Endothelial cell of umbilical vein (primary cell): ENCODE measurements at regions not wholly inside any gene's neighbourhood (a gene's known extent, or its start where the extent isn't known, plus 50 kb on each side); places are given as distances from the start of the nearest gene placed in this dataset.

Source experiments
- BruUV-seq: library from RNA; stranded (reverse); fragments of 400-500 nt; replicated peaks from 2 replicates; lab custom pipeline; 2021; lab: Mats Ljungman, UMichigan
- CTCF ChIA-PET: fragments of 300-600, 350-600 bp; sonication (Branson Sonifier 250); formaldehyde crosslinking; loops from one replicate; lab custom pipeline; 2021; ENCODE audit warnings: antibody characterized with exemption, inconsistent platforms; lab: Charles Lee
- POLR2A ChIA-PET: fragments of 300-600, 350-600 bp; sonication (Branson Sonifier 250); formaldehyde crosslinking; loops from one replicate; lab custom pipeline; 2021; ENCODE audit warnings: antibody characterized with exemption, inconsistent platforms; lab: Charles Lee
- DNase-seq: peaks from one replicate; pipeline ENCODE4 v3.0.0-alpha.2; 2011; ENCODE audit warnings: low read depth, low spot score
- FAIRE-seq: peaks from 2 replicates; lab custom pipeline; 2011; peaks lifted over from hg19 to GRCh38; lab: Jason Lieb, UNC
- H2AFZ ChIP-seq: 2 replicates; pipeline ENCODE4 v1.6.0; 2012; ENCODE audit warnings: low read depth, low read length, control low read depth, inconsistent platforms
- H3K27ac ChIP-seq: 2 replicates; pipeline ENCODE4 v1.5.1; 2011; ENCODE audit warnings: low read depth, mild to moderate bottlenecking, control low read depth, low read length, moderate library complexity; ENCODE audit not compliant: insufficient read depth
- H3K27me3 ChIP-seq, 2 experiments: 2 replicates each; pipeline versions ENCODE4 v1.6.0 to v1.6.1; 2011; ENCODE audit warnings: low read length in 2 of 2, mixed read lengths in 1 of 2; ENCODE audit not compliant: control insufficient read depth in 2 of 2, insufficient read depth in 2 of 2
- H3K36me3 ChIP-seq, 2 experiments: 2 replicates in 1 of 2; 3 replicates in 1 of 2; pipeline ENCODE4 v1.5.1; 2011; ENCODE audit warnings: low read length in 2 of 2, mild to moderate bottlenecking in 1 of 2, moderate library complexity in 1 of 2; ENCODE audit not compliant: control insufficient read depth in 2 of 2, insufficient read depth in 2 of 2; ENCODE audit errors: extremely low read depth in 1 of 2
- H3K4me1 ChIP-seq: 3 replicates; pipeline ENCODE4 v1.5.1; 2011; ENCODE audit warnings: mild to moderate bottlenecking, low read length; ENCODE audit not compliant: control insufficient read depth, insufficient read depth; ENCODE audit errors: extremely low read depth
- H3K4me2 ChIP-seq: 2 replicates; pipeline ENCODE4 v1.6.1; 2011; ENCODE audit warnings: low read length, control low read depth, mixed read lengths; ENCODE audit not compliant: insufficient read depth
- H3K4me3 ChIP-seq, 3 experiments: fragments of 200-600 bp in 1 of 3; sonication (generic), shearing (Covaris generic) in 1 of 3; replicated peaks in 1 of 3; 2 replicates each; pipeline ENCODE4 v1.5.1; 2011 to 2016; ENCODE audit warnings: control low read depth in 3 of 3, low read length in 3 of 3, mild to moderate bottlenecking in 2 of 3, inconsistent platforms in 1 of 3, low read depth in 1 of 3, moderate library complexity in 1 of 3; ENCODE audit not compliant: insufficient read depth in 1 of 3
- H3K79me2 ChIP-seq: 2 replicates; pipeline ENCODE4 v1.6.0; 2012; ENCODE audit warnings: low read length, inconsistent platforms; ENCODE audit not compliant: control insufficient read depth, insufficient read depth
- H3K9ac ChIP-seq: replicated peaks from 2 replicates; pipeline ENCODE3; 2011; ENCODE audit warnings: low read length, control low read depth; ENCODE audit not compliant: insufficient read depth; ENCODE audit errors: extremely low read depth
- H3K9me1 ChIP-seq: replicated peaks from 3 replicates; pipeline ENCODE4 v1.6.0; 2011; ENCODE audit warnings: mild to moderate bottlenecking, low read length; ENCODE audit not compliant: control insufficient read depth, insufficient read depth; ENCODE audit errors: extremely low read depth
- H3K9me3 ChIP-seq: replicated peaks from 2 replicates; pipeline ENCODE4 v1.5.1; 2012; ENCODE audit warnings: low read length, inconsistent platforms; ENCODE audit not compliant: control insufficient read depth, insufficient read depth
- H4K20me1 ChIP-seq: replicated peaks from 2 replicates; pipeline ENCODE3; 2011; ENCODE audit warnings: mild to moderate bottlenecking, low read length; ENCODE audit not compliant: control insufficient read depth, insufficient read depth; ENCODE audit errors: extremely low read depth
- CTCF ChIP-seq, 2 donors: IDR thresholded peaks; 1 replicate in 1 of 2; 2 replicates in 1 of 2; pipeline ENCODE4 v1.5.1; 2011; ENCODE audit warnings: low read length in 2 of 2, mild to moderate bottlenecking in 2 of 2, moderate library complexity in 2 of 2, control low read depth in 1 of 2, inconsistent platforms in 1 of 2, low read depth in 1 of 2; ENCODE audit not compliant: insufficient read depth in 1 of 2; ENCODE audit errors: extremely low read depth in 1 of 2
- EZH2 ChIP-seq: IDR thresholded peaks from 2 replicates; pipeline ENCODE4 v1.6.1; 2012; ENCODE audit warnings: borderline replicate concordance, low read depth, mild to moderate bottlenecking, moderate library complexity, low read length, inconsistent platforms; ENCODE audit not compliant: severe bottlenecking
- FOS ChIP-seq: IDR thresholded peaks from 2 replicates; pipeline ENCODE4 v1.6.1; 2011; ENCODE audit warnings: mild to moderate bottlenecking, low read length, moderate library complexity, borderline replicate concordance; ENCODE audit not compliant: insufficient read depth
- GATA2 ChIP-seq: IDR thresholded peaks from 2 replicates; pipeline ENCODE4 v1.7.0; 2011; ENCODE audit warnings: low read depth, mild to moderate bottlenecking, moderate library complexity, mixed read lengths, low read length; ENCODE audit not compliant: insufficient read length, insufficient read depth
- JUN ChIP-seq: IDR thresholded peaks from 2 replicates; pipeline ENCODE4 v1.6.1; 2011; ENCODE audit warnings: borderline replicate concordance, low read depth; ENCODE audit not compliant: insufficient read length, insufficient read depth
- MAX ChIP-seq: IDR thresholded peaks from 2 replicates; pipeline ENCODE4 v1.6.1; 2011; ENCODE audit not compliant: insufficient read depth, insufficient read length
- MYC ChIP-seq: IDR thresholded peaks from one replicate; pipeline ENCODE4 v1.6.1; 2011; ENCODE audit warnings: mild to moderate bottlenecking, low read depth, low read length
- POLR2A ChIP-seq: IDR thresholded peaks from 2 replicates; pipeline ENCODE4 v1.6.1; 2012; ENCODE audit warnings: low read depth, mild to moderate bottlenecking, control low read depth, low read length
- POLR2AphosphoS5 ChIP-seq: IDR thresholded peaks from 2 replicates; pipeline ENCODE4 v1.6.1; 2012; ENCODE audit warnings: low read depth, mild to moderate bottlenecking, control low read depth, low read length, moderate library complexity; ENCODE audit not compliant: insufficient read depth
- dilution Hi-C: fragments of 300-500 bp; cut with MboI; formaldehyde crosslinking; loops from one replicate; pipeline ENCODE4 v1.15.0; 2019; ENCODE audit warnings: low sequenced_read_pairs; ENCODE audit not compliant: extremely low pct_ligation_motif_present
- intact Hi-C: fragments of 100-400 bp; cut with micrococcal nuclease; formaldehyde crosslinking; loops from one replicate; pipeline ENCODE4 v1.10.0; 2022

GRCh38 chr11:15615398-15616096 is 500.8 kb downstream of the INSC start:
- DNase-seq (no peak), FAIRE-seq (no peak)
- Histone ChIP-seq H3K9me3 (no peaks in the 10 kb centered on the region), H3K27ac (no peak overlapping the region), H3K36me3 (no peaks in the 10 kb centered on the region), H3K27me3 (no peaks in the 10 kb centered on the region), H3K4me3 (no peak overlapping the region), H3K4me1 (no peaks in the 10 kb centered on the region), H4K20me1 (no peaks in the 10 kb centered on the region), H3K4me2 (no peak overlapping the region), H3K9ac (no peak overlapping the region), H3K79me2 (no peaks in the 10 kb centered on the region), H3K9me1 (no peaks in the 10 kb centered on the region), H2AFZ (no peak overlapping the region)
- BruUV-seq: no TSS peak
- ChIA-PET CTCF (no interaction called here), POLR2A (no interaction called here)
- dilution Hi-C loops: no loop called here
- TF ChIP-seq FOS (no peak), POLR2A (no peak), JUN (no peak), MAX (no peak), CTCF (IDR thresholded peaks at IDR 0.05; ENCODE audit: extremely low read depth in 1 of 2, insufficient read depth in 1 of 2, low read depth in 1 of 2, low read length in 2 of 2) (no peak), EZH2 (no peak), POLR2AphosphoS5 (no peak), GATA2 (no peak), MYC (no peak)
- intact Hi-C loops: no loop called here
